Neural progenitor cell (in vitro differentiated cells): ENCODE measurements at regions not wholly inside any gene's neighbourhood (a gene's known extent, or its start where the extent isn't known, plus 50 kb on each side); places are given as distances from the start of the nearest gene placed in this dataset.

Experiments used
- EZH2 ChIP-seq: fragments of 200-600 bp; sonication (generic); IDR thresholded peaks from 2 replicates; pipeline ENCODE4 v1.6.1; 2017; ENCODE audit warnings: antibody characterized with exemption, mild to moderate bottlenecking, moderate library complexity
- EZH2phosphoT487 ChIP-seq: fragments of 200-600 bp; sonication (generic); IDR thresholded peaks from 2 replicates; pipeline ENCODE4 v1.6.1; 2017; ENCODE audit warnings: antibody characterized with exemption
- TF ChIP-seq, protein P1 (sequence below): fragments of 200-600 bp; sonication (generic); IDR thresholded peaks from 2 replicates; pipeline ENCODE4 v1.5.1; 2017; ENCODE audit warnings: antibody characterized with exemption, mild to moderate bottlenecking

DNA sequence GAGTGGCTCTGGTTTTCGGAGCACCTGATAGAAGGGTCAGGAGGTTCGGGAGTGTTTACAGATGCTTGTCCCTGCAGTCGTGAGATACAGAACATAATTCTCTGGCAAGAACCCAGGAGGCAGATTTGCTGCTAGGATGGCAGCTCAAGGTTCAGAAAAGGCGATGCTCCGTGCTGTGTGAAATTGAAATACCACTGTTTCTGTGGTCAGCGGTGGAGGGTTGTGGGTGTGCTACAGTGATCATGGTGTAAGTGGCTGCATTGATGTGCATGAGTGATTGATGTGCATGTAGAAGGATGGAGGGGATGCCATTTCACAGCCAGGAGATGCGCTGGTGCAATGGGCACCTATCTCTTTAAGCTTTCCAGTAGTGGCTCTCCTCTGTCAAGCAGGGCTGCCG is 322.1 kb downstream of the GALR1 start:
- TF ChIP-seq EZH2phosphoT487 (no peak), EZH2 (no peak)
- TF ChIP-seq, protein P1, sequence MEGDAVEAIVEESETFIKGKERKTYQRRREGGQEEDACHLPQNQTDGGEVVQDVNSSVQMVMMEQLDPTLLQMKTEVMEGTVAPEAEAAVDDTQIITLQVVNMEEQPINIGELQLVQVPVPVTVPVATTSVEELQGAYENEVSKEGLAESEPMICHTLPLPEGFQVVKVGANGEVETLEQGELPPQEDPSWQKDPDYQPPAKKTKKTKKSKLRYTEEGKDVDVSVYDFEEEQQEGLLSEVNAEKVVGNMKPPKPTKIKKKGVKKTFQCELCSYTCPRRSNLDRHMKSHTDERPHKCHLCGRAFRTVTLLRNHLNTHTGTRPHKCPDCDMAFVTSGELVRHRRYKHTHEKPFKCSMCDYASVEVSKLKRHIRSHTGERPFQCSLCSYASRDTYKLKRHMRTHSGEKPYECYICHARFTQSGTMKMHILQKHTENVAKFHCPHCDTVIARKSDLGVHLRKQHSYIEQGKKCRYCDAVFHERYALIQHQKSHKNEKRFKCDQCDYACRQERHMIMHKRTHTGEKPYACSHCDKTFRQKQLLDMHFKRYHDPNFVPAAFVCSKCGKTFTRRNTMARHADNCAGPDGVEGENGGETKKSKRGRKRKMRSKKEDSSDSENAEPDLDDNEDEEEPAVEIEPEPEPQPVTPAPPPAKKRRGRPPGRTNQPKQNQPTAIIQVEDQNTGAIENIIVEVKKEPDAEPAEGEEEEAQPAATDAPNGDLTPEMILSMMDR, result no peak
